Kidney (tissue), 13 donors: ENCODE measurements at regions not wholly inside any gene's neighbourhood (a gene's known extent, or its start where the extent isn't known, plus 50 kb on each side); places are given as distances from the start of the nearest gene placed in this dataset.

Source experiments
- DNase-seq, 5 donors: peaks; one replicate each; pipeline ENCODE4 v3.0.0-alpha.2; 2013 to 2020
- FAIRE-seq: peaks from 2 replicates; lab custom pipeline; 2012; peaks lifted over from hg19 to GRCh38; lab: Jason Lieb, UNC
- H3K27ac ChIP-seq, 2 donors: one replicate each; pipeline ENCODE4 v1.7.0; 2013; ENCODE audit warnings: low read depth in 2 of 2, low read length in 2 of 2, inconsistent platforms in 1 of 2
- H3K27me3 ChIP-seq: one replicate; pipeline ENCODE4 v1.7.1; 2013; ENCODE audit warnings: low read length, inconsistent platforms; ENCODE audit not compliant: control insufficient read depth, insufficient read depth
- H3K36me3 ChIP-seq, 3 donors: one replicate each; pipeline versions ENCODE4 v1.7.0 to v1.7.1; 2013; ENCODE audit warnings: low read length in 3 of 3, control low read depth in 1 of 3, inconsistent platforms in 1 of 3; ENCODE audit not compliant: insufficient read depth in 3 of 3, control insufficient read depth in 2 of 3
- H3K4me1 ChIP-seq, 3 donors: one replicate each; pipeline versions ENCODE4 v1.7.0 to v1.7.1; 2013; ENCODE audit warnings: low read length in 3 of 3, inconsistent platforms in 1 of 3, low read depth in 1 of 3; ENCODE audit not compliant: control insufficient read depth in 2 of 3, insufficient read depth in 2 of 3
- H3K4me3 ChIP-seq, 3 donors: one replicate each; pipeline versions ENCODE4 v1.7.0 to v1.8.1; 2013; ENCODE audit warnings: low read length in 3 of 3, control low read depth in 1 of 3, inconsistent platforms in 1 of 3
- H3K9ac ChIP-seq, 3 donors: one replicate each; pipeline versions ENCODE4 v1.7.0 to v1.7.1; 2013; ENCODE audit warnings: low read length in 3 of 3, control low read depth in 1 of 3, inconsistent platforms in 1 of 3
- H3K9me3 ChIP-seq, 3 donors: one replicate each; pipeline versions ENCODE4 v1.7.0 to v1.7.1; 2013; ENCODE audit warnings: low read length in 3 of 3, control low read depth in 1 of 3, inconsistent platforms in 1 of 3; ENCODE audit not compliant: control insufficient read depth in 2 of 3, insufficient read depth in 1 of 3
- intact Hi-C: fragments of 100-400 bp; cut with DNase I; formaldehyde crosslinking; loops from one replicate; pipeline ENCODE4 v1.11.1; 2022
- TF ChIP-seq, protein P1 (sequence below): IDR thresholded peaks from 3 replicates; pipeline ENCODE4 v1.5.1; 2012; ENCODE audit warnings: mild to moderate bottlenecking, moderate library complexity, borderline replicate concordance; ENCODE audit not compliant: insufficient read depth; ENCODE audit errors: extremely low read depth
- donor health status: control.
- donor health status: control.
- donor health status: control.
- donor health status: control.
- donor health status: control.
- donor health status: DM: yes; HTN: yes; CAD: no.
- donor health status: Normal renal cell carcinoma (clear cell type).

DNA sequence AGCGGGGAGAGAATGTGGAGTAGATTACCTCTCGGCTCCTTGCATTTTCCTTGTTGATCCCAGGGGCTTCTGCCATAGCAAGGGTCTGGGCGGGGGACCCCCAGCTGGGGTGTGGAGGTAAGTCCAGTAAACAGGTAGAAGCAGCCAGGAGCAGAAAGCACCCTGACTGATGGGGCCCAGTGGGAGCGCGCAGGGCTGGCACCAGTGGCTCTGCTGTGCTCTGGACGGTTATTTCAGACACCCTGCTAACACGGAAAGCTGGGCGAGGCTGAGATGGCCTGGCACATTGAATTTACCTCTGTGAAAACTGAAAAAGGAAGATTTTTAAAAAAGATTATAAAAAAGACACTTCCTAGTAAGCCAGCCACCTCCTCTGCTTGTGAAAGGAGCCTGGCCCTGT is 88.4 kb upstream of the CALM2 start:
- Histone ChIP-seq H3K27ac (no peak overlapping the region), H3K36me3 (no peaks in the 10 kb centered on the region), H3K4me3 (no peak overlapping the region), H3K9me3 (no peaks in the 10 kb centered on the region), H3K9ac (no peak overlapping the region), H3K27me3 (no peaks in the 10 kb centered on the region), H3K4me1 (peaks cover 0 to 5% (median 0%) of the 10 kb centered on the region in 3 donors)
- TF ChIP-seq, protein P1, sequence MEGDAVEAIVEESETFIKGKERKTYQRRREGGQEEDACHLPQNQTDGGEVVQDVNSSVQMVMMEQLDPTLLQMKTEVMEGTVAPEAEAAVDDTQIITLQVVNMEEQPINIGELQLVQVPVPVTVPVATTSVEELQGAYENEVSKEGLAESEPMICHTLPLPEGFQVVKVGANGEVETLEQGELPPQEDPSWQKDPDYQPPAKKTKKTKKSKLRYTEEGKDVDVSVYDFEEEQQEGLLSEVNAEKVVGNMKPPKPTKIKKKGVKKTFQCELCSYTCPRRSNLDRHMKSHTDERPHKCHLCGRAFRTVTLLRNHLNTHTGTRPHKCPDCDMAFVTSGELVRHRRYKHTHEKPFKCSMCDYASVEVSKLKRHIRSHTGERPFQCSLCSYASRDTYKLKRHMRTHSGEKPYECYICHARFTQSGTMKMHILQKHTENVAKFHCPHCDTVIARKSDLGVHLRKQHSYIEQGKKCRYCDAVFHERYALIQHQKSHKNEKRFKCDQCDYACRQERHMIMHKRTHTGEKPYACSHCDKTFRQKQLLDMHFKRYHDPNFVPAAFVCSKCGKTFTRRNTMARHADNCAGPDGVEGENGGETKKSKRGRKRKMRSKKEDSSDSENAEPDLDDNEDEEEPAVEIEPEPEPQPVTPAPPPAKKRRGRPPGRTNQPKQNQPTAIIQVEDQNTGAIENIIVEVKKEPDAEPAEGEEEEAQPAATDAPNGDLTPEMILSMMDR: no peak
- DNase-seq: no peak
- FAIRE-seq: no peak
- intact Hi-C loops: loop anchor here (10.0 kb wide), 1 partner anchor 60 kb away; no protein-coding TSS in a partner anchor

GRCh38 chr2:47264143-47264542 is 87.8 kb upstream of the CALM2 start:
- Histone ChIP-seq H3K36me3 (no peaks in the 10 kb centered on the region), H3K4me1 (peaks cover 0 to under 1% (median 0%) of the 10 kb centered on the region in 3 donors), H3K27ac (no peak overlapping the region), H3K9me3 (no peaks in the 10 kb centered on the region), H3K27me3 (no peaks in the 10 kb centered on the region), H3K4me3 (no peak overlapping the region), H3K9ac (no peak overlapping the region)
- TF ChIP-seq, protein P1: no peak
- no peak for DNase-seq
- no peak for FAIRE-seq
- intact Hi-C loops: loop anchor here (10.0 kb wide), 1 partner anchor 59 kb away; no protein-coding TSS in a partner anchor

DNA sequence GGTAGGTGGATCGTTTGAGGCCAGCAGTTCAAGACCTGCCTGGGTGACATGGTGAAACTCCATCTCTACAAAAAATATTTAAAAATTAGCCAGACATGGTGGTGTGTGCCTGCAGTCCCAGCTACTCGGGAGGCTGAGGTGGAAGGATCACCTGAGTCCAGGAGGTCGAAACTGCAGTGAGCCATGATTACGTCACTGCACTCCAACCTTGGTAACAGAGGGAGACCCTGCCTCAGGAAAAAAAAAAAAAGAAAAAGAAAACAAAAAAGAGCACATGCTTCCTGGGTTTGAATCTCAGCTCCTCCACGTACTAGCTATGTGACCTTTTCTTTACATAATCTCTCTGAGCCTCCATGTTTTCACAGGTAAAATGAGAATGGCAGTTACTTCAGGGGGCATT is 86.3 kb upstream of the CALM2 start:
- H3K4me3 ChIP-seq: no peak overlapping the region
- H3K9me3 ChIP-seq: no peaks in the 10 kb centered on the region
- H3K9ac ChIP-seq: no peak overlapping the region
- intact Hi-C loops: loop anchor here (10.0 kb wide), 1 partner anchor 58 kb away; no protein-coding TSS in a partner anchor
- TF ChIP-seq, protein P1: no peak
- FAIRE-seq (no peak), DNase-seq (no peak)
- no peak overlapping the region for H3K27ac ChIP-seq
- H3K4me1 ChIP-seq: no peaks in the 10 kb centered on the region
- no peaks in the 10 kb centered on the region for H3K27me3 ChIP-seq
- H3K36me3 ChIP-seq: no peaks in the 10 kb centered on the region

GRCh38 chr2:47260971-47261370 is 84.7 kb upstream of the CALM2 start:
- no peaks in the 10 kb centered on the region for H3K4me1 ChIP-seq
- no peak for FAIRE-seq
- H3K4me3 ChIP-seq: no peak overlapping the region
- intact Hi-C loops: loop anchor here (10.0 kb wide), 1 partner anchor 56 kb away; no protein-coding TSS in a partner anchor
- H3K9ac ChIP-seq: no peak overlapping the region
- H3K27me3 ChIP-seq: no peaks in the 10 kb centered on the region
- TF ChIP-seq, protein P1: no peak
- H3K9me3 ChIP-seq: no peaks in the 10 kb centered on the region
- no peak for DNase-seq
- no peak overlapping the region for H3K27ac ChIP-seq
- no peaks in the 10 kb centered on the region for H3K36me3 ChIP-seq
